ENCODE measurements at regions not wholly inside any gene's neighbourhood (a gene's known extent, or its start where the extent isn't known, plus 50 kb on each side); places are given as distances from the start of the nearest gene placed in this dataset.
"Not testable (repeated sequence)": the region's sequence is repeated elsewhere in the genome, so short reads cannot be mapped to it uniquely, and the experiment has no call there.

DNA sequence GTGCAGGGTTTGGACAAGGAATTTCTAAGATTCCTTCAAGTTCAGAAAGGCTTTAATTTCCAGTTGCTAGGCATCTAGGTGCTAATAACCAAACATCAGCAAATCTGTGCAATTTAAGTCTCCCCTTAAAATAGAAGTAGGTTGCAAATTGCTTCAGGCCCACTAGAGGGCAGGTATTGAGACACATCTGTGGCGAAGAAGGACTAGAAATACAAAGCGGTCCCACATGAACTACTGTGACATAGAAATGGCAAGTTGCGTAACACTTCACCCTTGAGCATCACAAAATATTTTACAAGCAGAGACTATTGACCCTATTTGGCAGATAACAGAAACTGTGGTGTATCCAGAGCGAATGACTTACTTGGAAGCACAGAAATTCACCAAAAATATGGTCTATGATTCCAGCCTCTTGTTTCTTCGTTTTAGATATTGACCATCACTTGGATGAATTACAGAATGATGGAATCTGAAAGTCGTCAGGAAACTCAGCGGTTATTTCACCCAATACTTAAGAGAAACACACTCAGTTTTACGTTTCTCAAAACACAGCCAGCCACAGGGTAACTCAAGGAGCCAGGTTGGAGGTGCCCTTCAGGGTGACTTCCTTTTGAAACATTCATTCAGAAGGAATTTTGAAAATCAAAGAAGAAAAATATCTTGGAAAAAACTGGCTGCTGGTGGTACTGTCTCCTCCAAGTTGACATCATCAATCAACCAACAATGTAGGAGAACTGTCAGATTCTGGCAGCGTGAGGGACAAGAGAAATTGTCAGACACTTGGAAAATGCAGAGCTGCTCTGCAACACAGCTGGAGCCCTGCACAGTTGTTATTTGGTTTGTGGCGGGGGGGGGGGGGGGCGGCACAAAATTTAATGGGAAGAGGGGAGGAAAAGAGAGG is 256.3 kb upstream of the MINDY3 start:
- H3K27me3 ChIP-seq (ENCODE audit: control insufficient read depth, insufficient read depth, low read length) = no peaks in the 10 kb centered on the region
- H3K4me1 ChIP-seq (ENCODE audit: control insufficient read depth, insufficient read depth, low read length) = no peaks in the 10 kb centered on the region
- H3K9me3 ChIP-seq (ENCODE audit: control insufficient read depth, insufficient read depth, low read depth, low read length) = no peaks in the 10 kb centered on the region
- no peaks in the 10 kb centered on the region for H3K36me3 ChIP-seq (ENCODE audit: control insufficient read depth, insufficient read depth, low read length)
- H3K4me3 ChIP-seq (ENCODE audit: low read depth, low read length) = no peak overlapping the region
- H3K27ac ChIP-seq (ENCODE audit: low read depth, low read length) = no peak overlapping the region
- no peak overlapping the region for H3K9ac ChIP-seq (ENCODE audit: low read length)

DNA sequence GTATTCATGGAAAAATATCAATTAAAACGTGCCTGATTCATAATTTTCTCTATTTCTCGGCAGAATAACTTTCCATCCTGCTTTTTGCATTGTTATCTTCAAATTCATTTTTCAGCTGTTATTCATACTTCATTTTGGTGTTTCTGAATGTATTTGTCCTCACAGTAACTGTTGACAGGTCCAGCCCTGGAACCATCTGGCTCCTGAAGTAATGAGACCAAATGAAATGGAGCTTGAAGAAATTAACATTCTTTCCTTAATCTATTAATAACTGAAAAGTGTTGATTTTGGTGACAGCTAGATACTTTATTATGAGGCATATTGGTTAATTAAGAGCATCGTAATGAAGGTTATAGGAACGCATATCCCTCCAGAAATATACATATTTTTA is 257.0 kb upstream of the MINDY3 start:
- Histone ChIP-seq H3K9ac (ENCODE audit: low read length) (no peak overlapping the region), H3K4me3 (ENCODE audit: low read depth, low read length) (no peak overlapping the region), H3K9me3 (ENCODE audit: control insufficient read depth, insufficient read depth, low read depth, low read length) (no peaks in the 10 kb centered on the region), H3K36me3 (ENCODE audit: control insufficient read depth, insufficient read depth, low read length) (no peaks in the 10 kb centered on the region), H3K27me3 (ENCODE audit: control insufficient read depth, insufficient read depth, low read length) (no peaks in the 10 kb centered on the region), H3K27ac (ENCODE audit: low read depth, low read length) (no peak overlapping the region), H3K4me1 (ENCODE audit: control insufficient read depth, insufficient read depth, low read length) (no peaks in the 10 kb centered on the region)

GRCh38 chr10:16119445-16119844 is 259.1 kb upstream of the MINDY3 start:
- H3K4me3 ChIP-seq (ENCODE audit: low read depth, low read length) = no peak overlapping the region
- no peak overlapping the region for H3K9ac ChIP-seq (ENCODE audit: low read length)
- no peaks in the 10 kb centered on the region for H3K36me3 ChIP-seq (ENCODE audit: control insufficient read depth, insufficient read depth, low read length)
- H3K27ac ChIP-seq (ENCODE audit: low read depth, low read length) = no peak overlapping the region
- H3K4me1 ChIP-seq (ENCODE audit: control insufficient read depth, insufficient read depth, low read length) = no peaks in the 10 kb centered on the region
- no peaks in the 10 kb centered on the region for H3K27me3 ChIP-seq (ENCODE audit: control insufficient read depth, insufficient read depth, low read length)
- H3K9me3 ChIP-seq (ENCODE audit: control insufficient read depth, insufficient read depth, low read depth, low read length) = no peaks in the 10 kb centered on the region

- Histone ChIP-seq H3K9ac (ENCODE audit: low read length) (no peak overlapping the region), H3K9me3 (ENCODE audit: control insufficient read depth, insufficient read depth, low read depth, low read length) (no peaks in the 10 kb centered on the region), H3K4me3 (ENCODE audit: low read depth, low read length) (no peak overlapping the region), H3K27ac (ENCODE audit: low read depth, low read length) (no peak overlapping the region), H3K36me3 (ENCODE audit: control insufficient read depth, insufficient read depth, low read length) (no peaks in the 10 kb centered on the region), H3K4me1 (ENCODE audit: control insufficient read depth, insufficient read depth, low read length) (no peaks in the 10 kb centered on the region), H3K27me3 (ENCODE audit: control insufficient read depth, insufficient read depth, low read length) (no peaks in the 10 kb centered on the region)
Measured at GRCh38 chr10:16120563-16120962, 260.3 kb upstream of the MINDY3 start.

DNA sequence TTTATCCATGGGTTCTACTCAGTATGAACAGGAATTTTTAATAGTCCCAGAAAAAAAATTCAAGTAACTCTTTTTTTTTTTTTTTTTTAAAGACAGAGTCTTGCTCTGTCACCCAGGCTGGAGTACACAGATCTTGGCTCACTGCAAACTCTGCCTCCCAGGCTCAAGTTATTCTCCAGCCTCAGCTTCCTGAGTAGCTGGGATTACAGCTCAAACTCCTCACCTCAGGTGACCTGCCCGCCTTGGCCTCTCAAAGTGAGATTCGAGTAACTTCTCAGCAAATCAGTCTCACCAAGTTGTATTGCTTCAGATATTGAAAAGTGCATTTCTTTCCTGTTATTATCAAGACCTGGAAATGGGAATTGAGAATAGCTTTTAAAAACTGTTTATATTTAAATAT is 281.2 kb upstream of the MINDY3 start:
- no peaks in the 10 kb centered on the region for H3K4me1 ChIP-seq (ENCODE audit: control insufficient read depth, insufficient read depth, low read length)
- no peaks in the 10 kb centered on the region for H3K27me3 ChIP-seq (ENCODE audit: control insufficient read depth, insufficient read depth, low read length)
- H3K9me3 ChIP-seq (ENCODE audit: control insufficient read depth, insufficient read depth, low read depth, low read length) = no peaks in the 10 kb centered on the region
- no peak overlapping the region for H3K9ac ChIP-seq (ENCODE audit: low read length)
- H3K36me3 ChIP-seq (ENCODE audit: control insufficient read depth, insufficient read depth, low read length) = no peaks in the 10 kb centered on the region
- H3K4me3 ChIP-seq (ENCODE audit: low read depth, low read length) = no peak overlapping the region
- H3K27ac ChIP-seq (ENCODE audit: low read depth, low read length) = no peak overlapping the region

GRCh38 chr10:16146993-16147392 is 286.7 kb upstream of the MINDY3 start:
- Histone ChIP-seq H3K4me1 (ENCODE audit: control insufficient read depth, insufficient read depth, low read length) (no peaks in the 10 kb centered on the region), H3K27me3 (ENCODE audit: control insufficient read depth, insufficient read depth, low read length) (no peaks in the 10 kb centered on the region), H3K9ac (ENCODE audit: low read length) (no peak overlapping the region), H3K4me3 (ENCODE audit: low read depth, low read length) (no peak overlapping the region), H3K27ac (ENCODE audit: low read depth, low read length) (no peak overlapping the region), H3K36me3 (ENCODE audit: control insufficient read depth, insufficient read depth, low read length) (no peaks in the 10 kb centered on the region), H3K9me3 (ENCODE audit: control insufficient read depth, insufficient read depth, low read depth, low read length) (peaks cover 4% of the 10 kb centered on the region; the same call in 1 of the 2 replicates)

GRCh38 chr10:16155834-16156233 is 281.0 kb upstream of the PTER start:
- Histone ChIP-seq H3K27ac (ENCODE audit: low read depth, low read length) (no peak overlapping the region), H3K27me3 (ENCODE audit: control insufficient read depth, insufficient read depth, low read length) (no peaks in the 10 kb centered on the region), H3K9me3 (ENCODE audit: control insufficient read depth, insufficient read depth, low read depth, low read length) (no peaks in the 10 kb centered on the region), H3K36me3 (ENCODE audit: control insufficient read depth, insufficient read depth, low read length) (no peaks in the 10 kb centered on the region), H3K4me1 (ENCODE audit: control insufficient read depth, insufficient read depth, low read length) (peaks cover 11% of the 10 kb centered on the region; the same call in 1 of the 2 replicates), H3K4me3 (ENCODE audit: low read depth, low read length) (no peak overlapping the region), H3K9ac (ENCODE audit: low read length) (no peak overlapping the region)

DNA sequence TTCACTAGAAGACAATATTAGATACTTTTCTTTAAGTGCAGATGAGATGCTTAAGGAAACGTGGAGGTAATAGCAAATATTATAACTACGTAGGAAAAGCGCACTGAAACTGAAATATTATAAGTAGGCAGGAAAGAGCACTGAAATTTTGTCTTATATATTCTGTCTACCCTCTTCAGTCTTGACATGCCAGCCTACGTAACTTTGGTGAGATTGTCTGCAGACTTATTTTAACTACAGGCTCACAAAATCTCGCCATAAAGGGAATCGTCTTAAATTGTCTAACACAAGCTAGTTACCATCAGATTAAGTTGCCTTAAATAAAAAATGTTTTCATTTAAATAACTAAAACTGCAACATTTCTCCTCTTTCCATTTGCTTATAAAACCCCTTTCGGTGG is 280.1 kb upstream of the PTER start:
- H3K27ac ChIP-seq (ENCODE audit: low read depth, low read length) = no peak overlapping the region
- H3K9ac ChIP-seq (ENCODE audit: low read length) = no peak overlapping the region
- no peaks in the 10 kb centered on the region for H3K36me3 ChIP-seq (ENCODE audit: control insufficient read depth, insufficient read depth, low read length)
- peaks cover 11% of the 10 kb centered on the region; the same call in 1 of the 2 replicates for H3K4me1 ChIP-seq (ENCODE audit: control insufficient read depth, insufficient read depth, low read length)
- no peaks in the 10 kb centered on the region for H3K27me3 ChIP-seq (ENCODE audit: control insufficient read depth, insufficient read depth, low read length)
- H3K4me3 ChIP-seq (ENCODE audit: low read depth, low read length) = no peak overlapping the region
- no peaks in the 10 kb centered on the region for H3K9me3 ChIP-seq (ENCODE audit: control insufficient read depth, insufficient read depth, low read depth, low read length)

DNA sequence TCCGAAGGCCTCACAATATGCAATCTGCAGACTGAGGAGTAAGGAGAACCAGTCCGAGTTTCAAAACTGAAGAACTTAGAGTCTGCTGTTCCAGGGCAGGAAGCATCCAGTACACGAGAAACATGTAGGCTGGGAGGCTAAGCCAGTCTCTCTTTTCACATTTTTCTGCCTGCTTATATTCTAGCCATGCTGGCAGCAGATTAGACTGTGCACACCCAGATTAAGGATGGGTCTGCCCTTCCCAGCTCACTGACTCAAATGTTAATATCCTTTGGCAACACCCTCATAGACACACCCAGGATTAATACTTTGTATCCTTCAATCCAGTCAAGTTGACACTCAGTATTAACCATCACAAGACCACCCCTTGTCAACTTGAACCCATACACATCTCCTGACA is 271.7 kb upstream of the PTER start:
- H3K9me3 ChIP-seq (ENCODE audit: control insufficient read depth, insufficient read depth, low read depth, low read length); H3K27me3 ChIP-seq (ENCODE audit: control insufficient read depth, insufficient read depth, low read length); H3K9ac ChIP-seq (ENCODE audit: low read length); H3K4me3 ChIP-seq (ENCODE audit: low read depth, low read length); H3K27ac ChIP-seq (ENCODE audit: low read depth, low read length); H3K36me3 ChIP-seq (ENCODE audit: control insufficient read depth, insufficient read depth, low read length); H3K4me1 ChIP-seq (ENCODE audit: control insufficient read depth, insufficient read depth, low read length): not testable (repeated sequence)

- no peaks in the 10 kb centered on the region for H3K36me3 ChIP-seq (ENCODE audit: control insufficient read depth, insufficient read depth, low read length)
- H3K4me3 ChIP-seq (ENCODE audit: low read depth, low read length) = no peak overlapping the region
- peaks cover 11% of the 10 kb centered on the region; the same call in 1 of the 2 replicates for H3K4me1 ChIP-seq (ENCODE audit: control insufficient read depth, insufficient read depth, low read length)
- no peak overlapping the region for H3K9ac ChIP-seq (ENCODE audit: low read length)
- H3K27me3 ChIP-seq (ENCODE audit: control insufficient read depth, insufficient read depth, low read length) = no peaks in the 10 kb centered on the region
- peaks cover 20% of the 10 kb centered on the region for H3K9me3 ChIP-seq (ENCODE audit: control insufficient read depth, insufficient read depth, low read depth, low read length)
- H3K27ac ChIP-seq (ENCODE audit: low read depth, low read length) = no peak overlapping the region
Measured at GRCh38 chr10:16182144-16182543, 254.7 kb upstream of the PTER start.

DNA sequence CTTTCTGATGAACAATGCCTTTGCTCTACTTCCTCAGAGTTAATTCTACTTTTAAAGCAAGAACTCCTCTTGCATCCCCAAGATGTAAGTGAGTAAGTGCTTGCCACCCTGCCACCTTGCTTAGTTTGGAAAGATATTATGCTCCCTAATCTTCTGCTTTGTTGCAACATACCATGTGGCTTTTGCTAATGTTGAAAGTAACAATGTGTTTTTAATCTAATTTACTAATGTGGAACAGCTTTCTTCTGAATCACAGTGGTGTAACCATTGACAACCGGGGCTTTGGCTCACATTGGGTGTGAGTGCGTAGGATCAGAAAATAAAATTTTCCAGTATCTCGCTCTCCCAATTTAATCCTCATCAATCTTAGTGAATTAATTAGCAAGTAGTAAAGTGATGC is 254.1 kb upstream of the PTER start:
- peaks cover 22% of the 10 kb centered on the region for H3K9me3 ChIP-seq (ENCODE audit: control insufficient read depth, insufficient read depth, low read depth, low read length)
- no peak overlapping the region for H3K27ac ChIP-seq (ENCODE audit: low read depth, low read length)
- H3K9ac ChIP-seq (ENCODE audit: low read length) = no peak overlapping the region
- H3K4me3 ChIP-seq (ENCODE audit: low read depth, low read length) = no peak overlapping the region
- peaks cover 12% of the 10 kb centered on the region; the same call in 1 of the 2 replicates for H3K4me1 ChIP-seq (ENCODE audit: control insufficient read depth, insufficient read depth, low read length)
- H3K27me3 ChIP-seq (ENCODE audit: control insufficient read depth, insufficient read depth, low read length) = no peaks in the 10 kb centered on the region
- no peaks in the 10 kb centered on the region for H3K36me3 ChIP-seq (ENCODE audit: control insufficient read depth, insufficient read depth, low read length)

Measured in HUES6 (cell line).